SH-SY5Y (cell line): ENCODE measurements at regions not wholly inside any gene's neighbourhood (a gene's known extent, or its start where the extent isn't known, plus 50 kb on each side); places are given as distances from the start of the nearest gene placed in this dataset.

Source experiments
- GATA2 ChIP-seq: IDR thresholded peaks from 2 replicates; pipeline ENCODE4 v1.6.1; 2011; ENCODE audit warnings: mild to moderate bottlenecking, low read depth, low read length
- GATA3 ChIP-seq: IDR thresholded peaks from 2 replicates; pipeline ENCODE4 v1.6.1; 2011; ENCODE audit warnings: low read depth, mild to moderate bottlenecking, low read length, moderate library complexity

DNA sequence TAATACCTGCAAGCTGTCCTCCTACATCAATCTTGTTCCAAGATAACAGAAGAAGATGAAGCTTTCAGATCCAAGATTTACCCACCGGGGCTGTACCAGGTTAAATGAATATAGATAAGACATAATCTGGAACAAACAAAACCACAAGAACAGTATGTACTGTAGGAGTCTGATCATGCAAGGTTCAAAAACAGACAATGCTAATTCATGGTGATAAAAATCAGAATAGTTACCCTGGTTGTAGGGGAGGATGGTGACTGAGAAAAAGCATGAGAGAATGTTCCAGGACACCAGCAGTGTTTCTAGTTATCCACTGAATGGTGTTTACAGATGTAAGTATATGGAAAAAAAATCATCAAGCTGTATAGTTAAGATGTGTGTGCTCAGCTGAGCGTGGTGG lies 211.6 kb upstream of the TBL1X start:
- TF ChIP-seq GATA3 (no peak), GATA2 (no peak; the same call in 1 of the 2 replicates)

DNA sequence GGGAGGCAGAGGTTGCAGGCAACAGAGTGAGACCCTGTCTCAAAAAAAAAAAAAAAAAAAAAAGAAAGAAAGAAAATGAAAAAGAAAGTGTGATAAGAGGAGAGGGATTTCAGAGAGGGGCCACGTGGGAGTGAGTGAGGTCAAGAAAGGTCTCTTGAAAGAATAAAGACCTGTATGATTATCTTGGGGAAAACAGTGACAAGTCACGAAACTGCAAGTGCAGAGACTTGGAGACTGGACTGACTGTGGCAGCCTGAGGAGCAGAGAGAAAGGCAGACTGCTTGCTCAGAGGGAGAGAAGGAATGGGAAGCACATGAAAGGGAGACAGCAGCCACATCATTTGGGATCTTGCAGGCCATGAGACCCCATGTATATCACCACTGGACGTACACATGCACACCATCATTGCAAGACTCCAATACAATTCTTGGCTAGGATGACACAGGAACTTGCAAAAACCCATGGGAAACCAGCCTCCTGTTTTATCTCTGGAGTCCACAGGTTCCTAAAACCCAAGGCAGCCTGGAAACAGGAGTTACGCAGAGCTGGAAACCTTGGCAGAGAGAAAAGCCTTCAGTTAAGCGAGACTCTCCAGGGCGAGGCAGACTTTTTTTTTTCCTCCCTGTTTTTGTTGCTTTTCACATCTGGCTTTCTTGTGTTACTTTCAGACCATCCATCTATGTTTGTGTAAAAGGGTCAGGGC lies 207.0 kb upstream of the TBL1X start:
- TF ChIP-seq GATA3 (no peak), GATA2 (no peak)

DNA sequence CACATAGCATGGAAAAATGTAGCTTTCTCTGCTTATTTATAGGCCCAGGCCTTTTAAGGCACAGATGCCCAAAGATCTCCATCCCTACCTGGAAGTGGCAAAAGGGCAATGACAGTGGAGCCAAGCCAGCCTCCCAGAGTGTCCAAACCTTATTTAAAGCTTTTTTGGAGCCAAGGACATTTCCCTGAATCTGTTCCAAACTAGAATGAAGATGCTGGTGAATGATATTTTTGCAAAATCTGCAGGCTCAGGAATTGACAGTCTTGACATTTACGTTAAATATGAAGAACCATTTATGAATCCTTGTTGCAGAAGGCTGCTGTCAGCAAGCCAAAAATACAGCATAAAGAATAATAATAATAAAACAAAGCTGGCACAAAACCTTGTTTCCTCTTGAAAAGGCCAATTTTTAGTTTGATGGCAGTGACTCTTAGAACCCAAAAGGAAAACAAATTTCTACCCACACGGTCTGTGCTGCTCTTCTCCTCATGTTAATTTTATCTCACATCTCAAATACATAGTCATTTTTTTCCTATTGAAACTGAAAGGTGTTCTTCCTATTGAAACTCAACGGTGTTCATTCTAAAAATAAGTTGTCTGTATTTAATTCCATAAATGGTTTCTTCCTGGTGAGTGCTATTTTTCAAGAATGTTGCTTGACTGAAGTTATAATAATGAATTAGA lies 206.3 kb upstream of the TBL1X start:
- no peak for TF ChIP-seq GATA2

DNA sequence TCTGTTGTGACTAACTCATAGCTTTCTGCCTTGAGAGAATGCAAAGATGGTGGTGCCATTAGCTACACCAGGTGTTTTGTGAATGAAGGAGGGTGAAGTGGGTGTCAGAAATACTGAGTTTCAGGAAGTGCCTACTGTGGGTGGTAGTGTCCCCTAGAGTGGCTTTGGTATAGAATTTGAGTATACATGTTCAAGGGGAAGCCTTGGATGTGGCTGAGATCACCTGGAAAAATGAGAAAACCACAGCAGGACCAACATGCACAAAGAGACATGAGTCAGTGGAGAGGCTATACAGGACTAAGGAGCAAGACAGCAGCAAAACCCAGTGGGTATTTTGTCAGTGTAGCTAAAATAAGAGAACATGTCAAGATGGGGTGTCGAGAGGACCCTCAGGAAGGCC lies 204.3 kb upstream of the TBL1X start:
- no peak for TF ChIP-seq GATA2

DNA sequence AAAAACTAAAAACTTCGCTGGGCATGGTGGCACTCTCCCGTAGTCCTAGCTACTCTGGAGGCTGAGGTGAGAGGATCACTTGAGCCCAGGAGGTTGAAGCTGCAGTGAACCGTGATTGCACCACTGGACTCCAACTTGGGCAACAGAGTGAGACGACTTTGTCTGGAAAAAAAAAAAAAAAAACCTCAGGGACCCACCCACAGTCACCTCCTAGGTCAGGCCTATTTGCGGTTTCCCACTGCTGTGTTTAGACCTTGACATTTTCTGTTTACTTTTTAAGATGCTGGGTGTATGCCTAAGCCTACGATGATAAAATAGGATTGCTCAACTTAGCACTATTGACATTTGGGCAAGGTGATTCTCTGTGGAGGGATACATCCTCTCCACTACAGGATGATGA lies 197.4 kb upstream of the TBL1X start:
- no peak for TF ChIP-seq GATA2
- TF ChIP-seq GATA3, result no peak

DNA sequence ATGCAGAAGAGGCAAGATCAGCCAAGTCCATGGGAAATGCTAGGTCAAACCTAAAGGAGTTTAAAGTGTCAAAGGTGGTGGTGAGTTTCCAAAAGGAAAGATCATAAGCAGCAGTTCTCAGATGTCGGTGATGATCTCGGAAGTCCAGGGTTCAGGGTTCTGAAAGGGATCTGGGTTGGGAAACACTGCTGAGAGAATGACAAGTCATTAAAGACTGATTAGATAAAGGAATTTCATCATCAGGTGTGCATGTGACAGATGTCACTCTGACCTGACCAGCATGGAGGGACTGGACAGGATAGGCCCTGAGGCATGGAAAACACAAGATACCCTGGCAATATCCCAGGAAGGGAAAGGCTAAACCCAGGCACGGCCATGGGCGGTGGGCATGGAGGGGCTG lies 195.7 kb upstream of the TBL1X start:
- TF ChIP-seq GATA3 (no peak), GATA2 (no peak)

DNA sequence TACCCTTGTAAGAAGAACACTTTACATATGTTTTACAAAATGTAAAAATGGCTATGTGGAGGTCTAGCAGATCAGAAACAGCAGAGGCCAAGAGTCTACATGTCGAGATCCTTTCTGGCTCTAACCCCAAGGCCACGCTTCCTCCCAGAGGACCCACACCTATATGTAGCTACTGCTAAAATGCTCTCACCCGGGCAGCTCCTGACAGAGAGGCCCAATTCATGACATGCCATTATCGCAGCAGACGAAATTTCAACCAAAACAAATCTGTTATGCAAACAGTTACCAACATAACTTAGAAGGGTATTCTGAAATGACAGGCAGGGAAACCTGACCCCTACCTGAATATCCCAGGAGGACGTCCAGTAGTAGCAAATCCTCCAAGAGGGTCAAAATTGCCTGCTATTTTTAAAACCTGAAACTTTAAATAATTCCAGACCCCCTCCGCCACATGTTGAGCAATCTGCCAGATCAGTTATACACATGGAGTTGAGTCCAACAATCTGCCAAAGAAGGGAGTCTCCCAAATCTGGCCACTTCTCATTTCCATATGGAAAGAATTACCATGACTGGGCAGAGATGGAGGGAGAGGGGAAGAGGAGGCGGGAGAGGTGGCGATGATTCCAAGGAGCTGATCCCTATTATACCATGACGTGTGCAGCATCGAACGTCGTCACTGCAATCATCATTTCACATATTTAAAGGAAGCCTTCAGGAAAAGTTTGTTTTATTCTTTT lies 192.9 kb upstream of the TBL1X start:
- no peak for TF ChIP-seq GATA3
- TF ChIP-seq GATA2, result no peak

DNA sequence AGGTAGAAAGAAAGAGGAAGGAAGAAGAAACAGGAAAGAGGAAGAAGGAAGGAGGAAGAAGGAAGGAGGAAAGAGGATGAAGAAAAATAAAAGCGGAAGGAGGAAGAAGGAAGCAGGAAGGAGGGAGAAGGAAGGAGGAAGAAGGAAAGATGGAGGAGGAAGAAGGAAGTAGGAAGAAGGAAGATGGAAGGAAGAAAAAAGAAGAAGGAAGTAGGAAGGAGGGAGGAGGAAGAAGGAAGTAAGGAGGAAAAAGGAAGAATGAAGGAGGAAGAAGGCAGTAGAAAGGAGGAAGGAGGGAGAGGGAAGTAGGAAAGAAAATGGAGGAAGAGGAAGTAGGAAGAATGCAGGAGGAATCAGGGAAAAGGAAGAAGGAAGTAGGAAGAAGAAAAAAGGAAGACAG lies 191.1 kb upstream of the TBL1X start:
- TF ChIP-seq GATA3 (no peak), GATA2 (no peak)

DNA sequence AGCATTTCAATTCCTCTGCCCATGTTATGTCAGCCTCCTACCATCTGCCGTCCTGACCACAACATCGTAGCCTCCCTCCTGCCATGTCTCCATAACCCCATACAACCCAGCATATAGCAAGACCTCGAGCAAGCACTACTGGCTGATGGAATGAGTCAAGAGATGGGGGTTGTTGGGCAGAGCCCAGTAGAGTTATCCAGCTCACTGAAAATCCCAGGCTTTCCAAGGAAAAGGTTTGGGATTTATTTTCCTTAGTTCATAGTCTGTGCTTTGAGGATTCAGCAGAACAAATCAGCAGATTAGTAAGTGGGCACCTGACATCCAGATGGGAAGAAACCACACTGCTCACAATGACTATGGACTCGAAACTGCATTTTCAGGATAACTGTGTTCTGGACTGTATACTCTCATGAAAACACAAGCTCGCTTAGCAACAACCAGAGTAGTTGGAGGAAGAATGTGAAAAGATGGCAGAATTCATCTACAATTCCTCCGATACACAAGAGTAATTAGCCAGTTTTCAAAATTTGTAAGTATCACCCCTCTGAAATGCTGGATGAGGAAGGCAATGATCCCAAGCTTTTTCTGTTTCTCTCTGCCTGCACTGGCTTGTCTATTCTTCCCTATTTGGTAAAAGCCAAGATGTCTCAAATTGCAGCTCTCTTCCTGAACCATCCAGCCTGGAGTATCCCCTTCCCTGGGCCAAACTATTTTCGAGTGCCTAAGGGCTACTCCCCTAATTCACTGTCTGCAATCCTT lies 186.2 kb upstream of the TBL1X start:
- TF ChIP-seq GATA3, result no peak

DNA sequence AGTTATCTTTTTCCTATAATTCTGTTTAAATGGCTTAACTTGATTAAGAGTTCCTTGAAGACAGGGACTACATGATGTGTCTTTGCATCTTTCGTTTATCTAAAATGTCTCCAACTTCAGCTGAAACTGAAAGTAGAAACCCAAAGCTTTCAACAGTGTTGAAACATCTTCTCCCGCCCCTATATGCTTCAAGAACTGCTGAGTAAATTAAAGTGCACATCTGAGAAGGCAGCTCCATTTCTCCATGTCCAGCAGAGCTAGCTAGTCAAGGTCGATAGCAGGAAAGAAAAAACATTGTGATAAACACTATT lies 185.7 kb upstream of the TBL1X start:
- TF ChIP-seq GATA2 (no peak), GATA3 (no peak)

DNA sequence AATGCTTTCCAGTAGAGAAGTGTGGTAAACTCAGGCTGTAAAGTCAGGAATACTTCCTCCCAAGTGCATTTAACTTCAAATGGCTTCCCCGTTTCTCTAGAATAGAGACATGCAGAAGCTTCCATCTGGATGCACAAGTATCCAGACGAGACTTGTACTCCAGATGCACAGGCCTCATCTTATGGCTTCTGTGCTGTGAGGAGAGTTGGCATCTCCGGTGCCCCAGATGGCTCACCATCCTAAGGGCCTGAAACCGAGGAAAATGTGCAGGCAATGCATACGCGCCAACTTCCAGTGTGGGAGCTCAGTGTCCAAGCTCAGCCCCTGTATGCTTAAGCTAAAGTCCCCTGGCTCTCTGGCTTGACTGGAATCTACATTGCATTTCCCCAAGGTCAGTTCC lies 184.0 kb upstream of the TBL1X start:
- TF ChIP-seq GATA3 (no peak), GATA2 (no peak)

DNA sequence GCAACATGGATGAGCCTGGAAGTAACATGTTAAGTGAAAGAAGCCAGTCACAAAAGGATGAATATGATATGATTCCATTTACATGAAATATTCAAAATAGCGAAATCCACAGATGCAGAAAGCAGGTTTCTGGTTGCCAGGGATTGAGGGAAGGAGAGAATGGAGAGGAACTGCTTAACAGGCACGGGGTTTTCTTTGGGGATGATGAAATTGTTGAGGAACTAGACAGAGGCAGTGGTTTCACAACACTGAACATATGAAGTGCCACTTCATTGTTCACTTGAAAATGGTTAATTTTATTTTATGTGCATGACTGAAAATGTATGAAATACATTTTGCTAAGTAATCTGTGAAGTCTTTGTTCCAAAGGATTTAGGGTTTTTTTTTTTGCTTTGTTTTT lies 182.5 kb upstream of the TBL1X start:
- TF ChIP-seq GATA2 (no peak), GATA3 (no peak)

DNA sequence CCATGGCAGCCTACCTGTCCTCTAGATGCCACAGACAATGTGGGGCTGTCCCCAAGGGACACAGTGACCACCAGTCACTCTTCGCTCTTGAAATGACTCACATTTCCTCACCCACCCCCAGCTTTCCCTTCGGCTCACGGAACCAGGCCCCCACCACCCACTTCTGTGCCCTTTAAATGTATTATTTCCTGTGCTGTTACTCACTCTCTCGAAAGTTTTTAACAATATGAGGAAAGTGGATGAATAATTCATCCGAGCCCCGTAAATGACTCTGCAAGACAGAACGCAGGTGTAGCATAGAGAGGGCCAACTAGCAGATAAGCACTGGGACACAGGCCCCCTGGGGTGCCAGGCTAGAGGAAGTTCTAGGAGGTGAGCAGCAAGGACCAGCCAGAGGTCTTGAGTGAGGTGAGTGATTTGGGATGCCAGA lies 179.5 kb upstream of the TBL1X start:
- no peak for TF ChIP-seq GATA3
- no peak for TF ChIP-seq GATA2

DNA sequence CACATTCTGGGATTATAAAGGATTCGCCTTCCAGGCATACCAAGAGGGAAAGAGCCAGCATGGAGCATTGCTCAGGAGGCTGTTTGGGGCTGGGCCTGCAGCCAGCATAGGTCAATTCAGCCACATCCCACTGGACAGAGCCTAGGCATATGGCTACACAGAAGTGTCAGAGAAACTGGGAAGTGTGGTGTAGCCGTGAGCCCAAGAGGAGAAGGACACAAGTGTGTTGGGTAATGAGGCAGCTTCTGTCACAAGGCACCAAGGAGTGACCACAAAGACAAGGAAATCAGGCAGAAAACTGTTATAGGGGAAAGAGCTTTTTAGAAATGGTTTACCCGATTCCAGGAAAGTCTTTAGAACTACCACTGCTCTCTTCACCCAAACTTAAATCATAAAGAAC lies 178.6 kb upstream of the TBL1X start:
- TF ChIP-seq GATA2, result no peak
- no peak for TF ChIP-seq GATA3
